ENCODE measurements at regions not wholly inside any gene's neighbourhood (a gene's known extent, or its start where the extent isn't known, plus 50 kb on each side); places are given as distances from the start of the nearest gene placed in this dataset.

DNA sequence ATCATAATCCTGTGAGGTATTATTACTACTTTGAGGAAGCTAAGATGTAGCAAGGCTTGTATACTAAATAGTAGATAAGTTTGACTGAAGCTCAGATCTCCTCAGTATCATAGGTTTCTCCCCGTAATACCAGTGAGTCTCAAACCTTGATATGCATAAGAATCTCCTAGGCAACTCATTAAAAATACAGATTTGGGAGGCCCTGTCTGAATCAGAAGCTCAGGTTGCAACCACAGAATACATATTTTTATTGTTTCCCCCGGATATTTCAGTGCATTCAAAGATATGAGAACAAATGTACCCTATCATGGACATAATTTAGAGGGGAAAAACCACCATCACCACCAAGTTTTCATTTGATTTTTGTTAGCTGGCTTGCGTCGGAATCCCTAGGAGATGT is 242.1 kb upstream of the C2CD4B start:
- TF ChIP-seq, protein P1, sequence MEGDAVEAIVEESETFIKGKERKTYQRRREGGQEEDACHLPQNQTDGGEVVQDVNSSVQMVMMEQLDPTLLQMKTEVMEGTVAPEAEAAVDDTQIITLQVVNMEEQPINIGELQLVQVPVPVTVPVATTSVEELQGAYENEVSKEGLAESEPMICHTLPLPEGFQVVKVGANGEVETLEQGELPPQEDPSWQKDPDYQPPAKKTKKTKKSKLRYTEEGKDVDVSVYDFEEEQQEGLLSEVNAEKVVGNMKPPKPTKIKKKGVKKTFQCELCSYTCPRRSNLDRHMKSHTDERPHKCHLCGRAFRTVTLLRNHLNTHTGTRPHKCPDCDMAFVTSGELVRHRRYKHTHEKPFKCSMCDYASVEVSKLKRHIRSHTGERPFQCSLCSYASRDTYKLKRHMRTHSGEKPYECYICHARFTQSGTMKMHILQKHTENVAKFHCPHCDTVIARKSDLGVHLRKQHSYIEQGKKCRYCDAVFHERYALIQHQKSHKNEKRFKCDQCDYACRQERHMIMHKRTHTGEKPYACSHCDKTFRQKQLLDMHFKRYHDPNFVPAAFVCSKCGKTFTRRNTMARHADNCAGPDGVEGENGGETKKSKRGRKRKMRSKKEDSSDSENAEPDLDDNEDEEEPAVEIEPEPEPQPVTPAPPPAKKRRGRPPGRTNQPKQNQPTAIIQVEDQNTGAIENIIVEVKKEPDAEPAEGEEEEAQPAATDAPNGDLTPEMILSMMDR (IDR thresholded peaks at IDR 0.05; ENCODE audit: low read depth, low read length, missing input control), result no peak
- TF ChIP-seq GABPA (IDR thresholded peaks at IDR 0.05 in 1 of 2, conservative IDR thresholded peaks at IDR 0.05 in 1 of 2) (no peak), JUND (IDR thresholded peaks at IDR 0.05) (no peak), RAD21 (IDR thresholded peaks at IDR 0.05) (no peak)

Data from liver (tissue), 3 donors.